Transverse colon (tissue), 4 donors: ENCODE measurements at regions not wholly inside any gene's neighbourhood (a gene's known extent, or its start where the extent isn't known, plus 50 kb on each side); places are given as distances from the start of the nearest gene placed in this dataset.

Source experiments
- DNase-seq: peaks from one replicate; pipeline ENCODE4 v3.0.0-alpha.2; 2019
- H3K27ac ChIP-seq, 4 donors: fragments of 200-600 bp; sonication (generic); 2 replicates each; pipeline ENCODE4 v1.5.1; 2016 to 2018; ENCODE audit warnings: inconsistent platforms in 4 of 4
- H3K27me3 ChIP-seq: fragments of 200-600 bp; sonication (generic); 2 replicates; pipeline ENCODE4 v1.5.1; 2017; ENCODE audit warnings: inconsistent platforms
- H3K36me3 ChIP-seq, 4 donors: fragments of 200-600 bp; sonication (generic); 2 replicates each; pipeline ENCODE4 v1.5.1; 2017 to 2019; ENCODE audit warnings: inconsistent platforms in 4 of 4
- H3K4me1 ChIP-seq, 4 donors: fragments of 200-600 bp; sonication (generic); 2 replicates each; pipeline ENCODE4 v1.5.1; 2017 to 2020; ENCODE audit warnings: inconsistent platforms in 4 of 4
- H3K4me3 ChIP-seq, 4 donors: fragments of 200-600 bp; sonication (generic); 1 replicate in 1 of 4; 2 replicates in 3 of 4; pipeline versions ENCODE4 v1.5.1 to v1.6.1; 2017 to 2019; ENCODE audit warnings: inconsistent platforms in 4 of 4
- H3K9me3 ChIP-seq, 2 donors: fragments of 200-600 bp; sonication (generic); 2 replicates each; pipeline ENCODE4 v1.5.1; 2017 to 2019; ENCODE audit warnings: inconsistent platforms in 2 of 2
- EP300 ChIP-seq: sonication (generic); formaldehyde crosslinking; IDR thresholded peaks from one replicate; pipeline ENCODE4 v1.6.1; 2017; ENCODE audit warnings: antibody characterized with exemption, low read depth
- POLR2A ChIP-seq: fragments of 450-650 bp; IDR thresholded peaks from one replicate; pipeline ENCODE4 v1.6.1; 2016; ENCODE audit warnings: antibody characterized with exemption, mild to moderate bottlenecking, moderate library complexity
- POLR2AphosphoS5 ChIP-seq, 3 donors: sonication (generic); formaldehyde crosslinking; IDR thresholded peaks; one replicate each; pipeline ENCODE4 v1.6.1; 2016; ENCODE audit warnings: antibody characterized with exemption in 3 of 3
- WGBS, 2 donors: methylation state at CpG; one replicate each; pipeline ENCODE4 v1.1.5; 2018; ENCODE audit warnings: low coverage in 1 of 2; 5-methylcytosine and 5-hydroxymethylcytosine counted together
- in situ Hi-C, 4 donors: fragments of 200-750 bp; cut with MboI; loops; one replicate each; pipeline versions ENCODE4 v1.15.0 to v1.15.1; 2017; ENCODE audit warnings: low sequenced_read_pairs in 3 of 4, low pct_ligation_motif_present in 1 of 4, low pct_unique_long_range_greater_than_20kb in 1 of 4
- intact Hi-C: fragments of 100-400 bp; cut with DNase I; formaldehyde crosslinking; loops from one replicate; pipeline ENCODE4 v1.15.1; 2023; ENCODE audit warnings: low total_unique reads
- TF ChIP-seq, protein P1 (sequence below), 5 experiments: fragments of 200-600 bp in 3 of 5; fragments of 450-650 bp in 2 of 5; sonication (generic) in 3 of 5; IDR thresholded peaks; 1 replicate in 2 of 5; 2 replicates in 3 of 5; pipeline ENCODE4 v1.5.1; 2016 to 2017; ENCODE audit warnings: antibody characterized with exemption in 5 of 5, inconsistent platforms in 3 of 5, mild to moderate bottlenecking in 2 of 5, moderate library complexity in 1 of 5

DNA sequence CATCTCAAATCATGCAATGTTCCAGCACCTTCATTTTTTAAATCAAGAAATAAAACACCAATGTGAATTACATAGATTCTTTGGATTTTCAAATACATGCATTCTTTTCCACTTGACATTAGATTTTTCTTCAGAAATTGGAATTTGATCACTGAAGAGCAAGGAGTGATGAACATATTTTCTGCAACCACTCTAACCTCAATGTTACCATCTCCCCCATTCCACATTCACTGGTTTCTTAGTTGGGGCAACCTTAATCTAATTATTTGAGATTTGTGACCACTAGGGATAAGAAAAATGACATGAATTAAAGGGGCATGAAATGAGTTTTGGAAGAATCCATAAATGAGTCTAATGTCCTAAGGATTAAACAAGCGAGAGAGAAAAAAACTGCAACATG lies 168.7 kb upstream of the NR5A2 start:
- Histone ChIP-seq H3K9me3 (no peaks in the 10 kb centered on the region), H3K27me3 (no peaks in the 10 kb centered on the region), H3K4me1 (no peaks in the 10 kb centered on the region), H3K4me3 (no peak overlapping the region), H3K36me3 (no peaks in the 10 kb centered on the region), H3K27ac (no peak overlapping the region)
- DNase-seq = no peak
- WGBS, 2 donors = 85 to 94% methylated on average over 1 of the region's 1 CpG
- TF ChIP-seq EP300 (no peak), POLR2A (no peak), POLR2AphosphoS5 (IDR thresholded peaks at IDR 0.05) (no peak)
- TF ChIP-seq, protein P1, sequence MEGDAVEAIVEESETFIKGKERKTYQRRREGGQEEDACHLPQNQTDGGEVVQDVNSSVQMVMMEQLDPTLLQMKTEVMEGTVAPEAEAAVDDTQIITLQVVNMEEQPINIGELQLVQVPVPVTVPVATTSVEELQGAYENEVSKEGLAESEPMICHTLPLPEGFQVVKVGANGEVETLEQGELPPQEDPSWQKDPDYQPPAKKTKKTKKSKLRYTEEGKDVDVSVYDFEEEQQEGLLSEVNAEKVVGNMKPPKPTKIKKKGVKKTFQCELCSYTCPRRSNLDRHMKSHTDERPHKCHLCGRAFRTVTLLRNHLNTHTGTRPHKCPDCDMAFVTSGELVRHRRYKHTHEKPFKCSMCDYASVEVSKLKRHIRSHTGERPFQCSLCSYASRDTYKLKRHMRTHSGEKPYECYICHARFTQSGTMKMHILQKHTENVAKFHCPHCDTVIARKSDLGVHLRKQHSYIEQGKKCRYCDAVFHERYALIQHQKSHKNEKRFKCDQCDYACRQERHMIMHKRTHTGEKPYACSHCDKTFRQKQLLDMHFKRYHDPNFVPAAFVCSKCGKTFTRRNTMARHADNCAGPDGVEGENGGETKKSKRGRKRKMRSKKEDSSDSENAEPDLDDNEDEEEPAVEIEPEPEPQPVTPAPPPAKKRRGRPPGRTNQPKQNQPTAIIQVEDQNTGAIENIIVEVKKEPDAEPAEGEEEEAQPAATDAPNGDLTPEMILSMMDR (IDR thresholded peaks at IDR 0.05) = no peak
- intact Hi-C loops (no loop called here), in situ Hi-C loops (no loop called here)

DNA sequence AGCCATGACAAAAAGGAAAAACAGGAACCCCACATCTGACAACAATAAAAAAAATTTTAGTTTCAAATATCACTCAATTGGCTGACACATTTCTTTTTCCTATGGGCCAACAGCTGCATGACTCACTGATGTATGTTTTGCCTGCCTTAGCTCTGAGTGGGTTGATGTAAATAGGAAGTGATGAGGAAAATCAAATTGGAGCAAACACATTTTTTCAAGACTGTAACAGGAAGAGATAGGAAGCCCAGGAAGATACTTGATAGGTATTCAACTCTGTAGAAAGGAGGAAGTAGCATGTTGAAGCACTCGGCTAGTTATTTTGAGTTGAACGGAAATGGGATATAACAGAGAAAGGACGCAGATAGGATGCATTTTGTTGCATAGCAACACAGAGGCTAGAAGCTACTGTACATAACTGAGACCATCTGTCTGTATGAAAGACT lies 168.0 kb upstream of the NR5A2 start:
- TF ChIP-seq POLR2A (no peak), POLR2AphosphoS5 (IDR thresholded peaks at IDR 0.05) (no peak), EP300 (no peak)
- TF ChIP-seq, protein P1 (IDR thresholded peaks at IDR 0.05) = no peak
- Histone ChIP-seq H3K27me3 (no peaks in the 10 kb centered on the region), H3K9me3 (no peaks in the 10 kb centered on the region), H3K36me3 (no peaks in the 10 kb centered on the region), H3K4me1 (no peaks in the 10 kb centered on the region), H3K27ac (no peak overlapping the region), H3K4me3 (no peak overlapping the region)
- 40 to 66% methylated on average over 3 of the region's 3 CpGs for WGBS, 2 donors
- intact Hi-C loops (no loop called here), in situ Hi-C loops (no loop called here)
- DNase-seq = no peak

DNA sequence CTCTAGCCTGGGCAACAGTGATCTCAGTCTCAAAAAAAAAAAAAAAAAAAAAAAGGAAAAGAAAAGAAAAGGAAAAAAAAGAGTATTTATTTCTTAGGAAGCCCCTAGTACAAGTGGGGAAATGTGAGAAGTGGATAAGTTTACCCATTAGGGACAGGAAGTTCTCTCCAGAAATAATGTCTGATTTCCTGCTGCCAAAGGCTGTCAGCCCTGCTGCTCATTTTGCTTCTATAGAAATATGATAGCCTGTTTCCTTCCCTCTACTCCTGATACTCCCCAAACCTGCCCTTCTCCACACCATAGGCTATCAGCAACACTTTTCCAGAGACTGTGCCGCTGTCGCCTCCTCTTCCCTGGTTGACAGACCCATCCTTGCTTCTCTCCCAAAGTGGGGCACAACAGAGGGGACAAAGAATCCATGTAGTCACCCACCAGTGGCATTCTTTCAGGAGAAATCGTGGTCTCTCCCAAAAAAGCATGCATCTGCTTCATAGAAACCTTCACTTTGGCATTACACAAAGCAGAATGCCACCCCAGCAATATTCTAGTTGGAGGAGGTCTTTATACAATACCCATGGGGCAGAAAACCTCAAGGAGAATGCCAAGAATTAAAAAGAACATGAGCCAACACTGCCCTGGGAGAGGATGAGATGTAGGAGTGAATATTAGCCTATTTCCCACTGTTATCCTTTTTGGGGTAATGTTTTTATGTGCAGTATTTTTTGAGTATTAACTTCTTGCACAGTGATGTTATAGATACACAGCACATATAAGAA lies 166.3 kb upstream of the NR5A2 start:
- H3K4me3 ChIP-seq = no peak overlapping the region
- no peaks in the 10 kb centered on the region for H3K9me3 ChIP-seq
- no peaks in the 10 kb centered on the region for H3K27me3 ChIP-seq
- no peak for TF ChIP-seq POLR2A
- TF ChIP-seq POLR2AphosphoS5 (IDR thresholded peaks at IDR 0.05) = no peak
- no peak for TF ChIP-seq EP300
- TF ChIP-seq, protein P1 (IDR thresholded peaks at IDR 0.05) = no peak
- H3K4me1 ChIP-seq = no peaks in the 10 kb centered on the region
- 80 to 87% methylated on average over 3 of the region's 3 CpGs for WGBS, 2 donors
- intact Hi-C loops (no loop called here), in situ Hi-C loops (no loop called here)
- no peaks in the 10 kb centered on the region for H3K36me3 ChIP-seq
- no peak for DNase-seq
- H3K27ac ChIP-seq = no peak overlapping the region

DNA sequence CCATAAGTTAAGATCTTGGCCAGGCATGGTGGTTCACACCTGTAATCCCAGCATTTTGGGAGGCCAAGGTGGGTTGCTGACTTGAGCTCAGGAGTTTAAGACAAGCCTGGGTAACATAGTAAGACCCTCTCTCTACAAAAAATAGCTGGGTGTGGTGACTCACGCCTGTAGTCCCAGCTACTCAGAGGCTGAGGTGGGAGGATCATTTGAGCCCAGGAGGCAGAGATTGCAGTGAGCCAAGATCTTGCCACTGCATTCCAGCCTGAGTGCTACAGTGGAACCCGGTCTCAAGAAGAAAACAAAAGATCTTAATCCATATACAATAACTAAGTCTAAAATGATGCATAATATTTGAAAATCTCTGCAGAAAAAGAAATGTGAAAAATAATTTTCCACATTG lies 165.5 kb upstream of the NR5A2 start:
- no peaks in the 10 kb centered on the region for H3K9me3 ChIP-seq
- 90% methylated on average over 2 of the region's 2 CpGs; no CpG with 5 or more reads in 1 of the 2 donors for WGBS, 2 donors
- H3K4me1 ChIP-seq = no peaks in the 10 kb centered on the region
- in situ Hi-C loops = no loop called here
- H3K4me3 ChIP-seq = no peak overlapping the region
- DNase-seq = no peak
- H3K36me3 ChIP-seq = no peaks in the 10 kb centered on the region
- TF ChIP-seq, protein P1 (IDR thresholded peaks at IDR 0.05) = no peak
- TF ChIP-seq POLR2A = no peak
- no peak for TF ChIP-seq POLR2AphosphoS5 (IDR thresholded peaks at IDR 0.05)
- TF ChIP-seq EP300 = no peak
- no peak overlapping the region for H3K27ac ChIP-seq
- intact Hi-C loops = no loop called here
- H3K27me3 ChIP-seq = no peaks in the 10 kb centered on the region
